KMS-11 (cell line): ENCODE measurements at regions not wholly inside any gene's neighbourhood (a gene's known extent, or its start where the extent isn't known, plus 50 kb on each side); places are given as distances from the start of the nearest gene placed in this dataset.

Experiments
- H2AFZ ChIP-seq: fragments of 200-600 bp; sonication (generic); 2 replicates; pipeline ENCODE4 v1.6.1; 2016; ENCODE audit warnings: antibody characterized with exemption, mixed run types, low read depth
- H3K27ac ChIP-seq: fragments of 200-600 bp; sonication (generic); 2 replicates; pipeline ENCODE4 v1.6.1; 2016; ENCODE audit warnings: mild to moderate bottlenecking, mixed run types
- H3K27me3 ChIP-seq: fragments of 200-600 bp; sonication (generic); 2 replicates; pipeline ENCODE4 v1.6.1; 2017; ENCODE audit warnings: mild to moderate bottlenecking, low read depth, mixed run types, moderate library complexity; ENCODE audit not compliant: insufficient read depth
- H3K36me3 ChIP-seq: fragments of 200-600 bp; sonication (generic); 2 replicates; pipeline ENCODE4 v1.6.1; 2017; ENCODE audit warnings: mild to moderate bottlenecking, mixed run types; ENCODE audit not compliant: insufficient read depth
- H3K4me1 ChIP-seq: fragments of 200-600 bp; sonication (generic); 2 replicates; pipeline ENCODE4 v1.6.1; 2016; ENCODE audit warnings: mild to moderate bottlenecking, low read depth, mixed run types; ENCODE audit not compliant: poor library complexity, severe bottlenecking
- H3K4me2 ChIP-seq: fragments of 200-600 bp; sonication (generic); 2 replicates; pipeline ENCODE4 v1.7.0; 2016; ENCODE audit warnings: mild to moderate bottlenecking, mixed run types
- H3K4me3 ChIP-seq: fragments of 200-600 bp; sonication (generic); IDR thresholded peaks from 2 replicates; pipeline ENCODE4 v1.6.1; 2017; ENCODE audit warnings: low read depth, low read length, mixed read lengths; ENCODE audit not compliant: insufficient read depth
- H3K79me2 ChIP-seq: fragments of 200-600 bp; sonication (generic); 2 replicates; pipeline ENCODE4 v1.6.1; 2016; ENCODE audit warnings: low read depth, mixed run types; ENCODE audit not compliant: insufficient read depth
- H3K9ac ChIP-seq: fragments of 200-600 bp; sonication (generic); 2 replicates; pipeline ENCODE4 v1.6.1; 2016; ENCODE audit warnings: mild to moderate bottlenecking, mixed run types
- H4K20me1 ChIP-seq: fragments of 200-600 bp; sonication (generic); 2 replicates; pipeline ENCODE4 v1.6.1; 2016; ENCODE audit warnings: mild to moderate bottlenecking, mixed run types; ENCODE audit not compliant: insufficient read depth
- TF ChIP-seq, protein P1 (sequence below): fragments of 200-600 bp; sonication (generic); conservative IDR thresholded peaks from 2 replicates; pipeline ENCODE4 v1.6.1; 2017; ENCODE audit warnings: low read depth, mild to moderate bottlenecking, antibody characterized with exemption, low read length, moderate library complexity, mixed read lengths

DNA sequence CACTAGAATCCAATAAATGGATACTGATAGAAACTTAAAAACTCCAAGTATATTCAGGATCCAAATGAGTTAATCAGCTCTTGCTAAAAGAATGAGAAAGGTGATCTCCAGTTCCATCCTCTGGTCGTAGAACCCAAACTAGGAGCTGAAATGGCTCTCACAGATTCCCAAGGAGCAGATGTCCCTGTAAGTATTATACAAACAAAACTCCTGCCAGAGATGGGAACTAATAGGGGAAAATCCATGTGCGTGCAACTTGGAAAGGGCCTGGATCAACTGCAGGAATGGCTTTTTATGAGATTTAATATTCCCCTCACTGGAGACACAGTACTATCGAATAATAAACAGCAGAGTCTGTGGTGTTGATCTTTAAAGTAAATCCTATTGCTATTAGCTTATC is 309.2 kb upstream of the TBX3 start:
- H4K20me1 ChIP-seq: no peaks in the 10 kb centered on the region
- no peak overlapping the region for H3K4me3 ChIP-seq
- H3K4me2 ChIP-seq: no peak overlapping the region
- TF ChIP-seq, protein P1, sequence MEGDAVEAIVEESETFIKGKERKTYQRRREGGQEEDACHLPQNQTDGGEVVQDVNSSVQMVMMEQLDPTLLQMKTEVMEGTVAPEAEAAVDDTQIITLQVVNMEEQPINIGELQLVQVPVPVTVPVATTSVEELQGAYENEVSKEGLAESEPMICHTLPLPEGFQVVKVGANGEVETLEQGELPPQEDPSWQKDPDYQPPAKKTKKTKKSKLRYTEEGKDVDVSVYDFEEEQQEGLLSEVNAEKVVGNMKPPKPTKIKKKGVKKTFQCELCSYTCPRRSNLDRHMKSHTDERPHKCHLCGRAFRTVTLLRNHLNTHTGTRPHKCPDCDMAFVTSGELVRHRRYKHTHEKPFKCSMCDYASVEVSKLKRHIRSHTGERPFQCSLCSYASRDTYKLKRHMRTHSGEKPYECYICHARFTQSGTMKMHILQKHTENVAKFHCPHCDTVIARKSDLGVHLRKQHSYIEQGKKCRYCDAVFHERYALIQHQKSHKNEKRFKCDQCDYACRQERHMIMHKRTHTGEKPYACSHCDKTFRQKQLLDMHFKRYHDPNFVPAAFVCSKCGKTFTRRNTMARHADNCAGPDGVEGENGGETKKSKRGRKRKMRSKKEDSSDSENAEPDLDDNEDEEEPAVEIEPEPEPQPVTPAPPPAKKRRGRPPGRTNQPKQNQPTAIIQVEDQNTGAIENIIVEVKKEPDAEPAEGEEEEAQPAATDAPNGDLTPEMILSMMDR: no peak
- H3K27ac ChIP-seq: no peak overlapping the region
- no peaks in the 10 kb centered on the region for H3K79me2 ChIP-seq
- H3K4me1 ChIP-seq: no peaks in the 10 kb centered on the region
- no peak overlapping the region for H2AFZ ChIP-seq
- H3K9ac ChIP-seq: no peak overlapping the region
- no peaks in the 10 kb centered on the region for H3K36me3 ChIP-seq
- H3K27me3 ChIP-seq: no peaks in the 10 kb centered on the region

DNA sequence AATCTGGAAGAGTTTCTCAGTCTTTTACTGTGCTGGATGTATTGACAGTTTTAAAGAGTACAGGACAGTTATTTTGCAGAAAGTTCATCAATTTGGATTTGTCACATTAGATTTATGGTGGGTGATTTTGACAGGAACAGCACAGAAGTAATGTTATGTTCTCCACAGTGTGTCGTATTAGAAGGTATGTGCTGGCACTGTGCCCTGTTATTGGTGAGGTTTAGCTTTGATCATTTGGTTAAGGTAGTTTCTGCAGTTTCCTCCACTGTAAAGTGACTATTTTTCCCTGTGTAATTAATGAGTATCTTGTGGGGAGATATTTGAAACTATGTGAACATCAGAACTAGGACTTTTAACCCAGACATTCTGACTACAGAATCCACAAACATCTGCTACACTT is 308.5 kb upstream of the TBX3 start:
- Histone ChIP-seq H3K27me3 (no peaks in the 10 kb centered on the region), H3K79me2 (no peaks in the 10 kb centered on the region), H3K4me1 (no peaks in the 10 kb centered on the region), H2AFZ (no peak overlapping the region), H3K4me2 (no peak overlapping the region), H3K9ac (no peak overlapping the region), H3K27ac (no peak overlapping the region), H3K36me3 (no peaks in the 10 kb centered on the region), H3K4me3 (no peak overlapping the region), H4K20me1 (no peaks in the 10 kb centered on the region)
- TF ChIP-seq, protein P1: no peak

DNA sequence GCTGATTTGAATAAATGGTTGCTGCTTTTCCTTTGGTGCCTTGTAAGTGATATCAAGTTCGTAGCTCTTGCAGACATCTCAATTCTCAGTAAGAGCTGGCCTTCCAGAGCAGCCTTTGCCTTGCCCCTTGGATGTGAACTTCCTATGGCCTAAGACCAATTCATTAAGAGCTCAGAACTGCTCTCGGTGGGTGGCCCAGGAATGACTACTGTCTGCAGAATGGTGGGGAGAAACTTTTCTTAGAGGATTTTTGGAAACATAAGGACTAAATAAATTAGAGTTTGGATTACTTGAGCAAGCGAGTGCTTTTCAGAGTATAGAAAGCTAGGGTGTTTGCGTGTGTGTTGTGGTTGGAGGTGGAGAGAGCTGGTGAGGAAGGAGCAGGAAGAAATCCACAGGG is 306.4 kb upstream of the TBX3 start:
- no peaks in the 10 kb centered on the region for H4K20me1 ChIP-seq
- TF ChIP-seq, protein P1: no peak
- no peaks in the 10 kb centered on the region for H3K27me3 ChIP-seq
- H3K36me3 ChIP-seq: no peaks in the 10 kb centered on the region
- no peak overlapping the region for H3K9ac ChIP-seq
- no peaks in the 10 kb centered on the region for H3K79me2 ChIP-seq
- no peak overlapping the region for H3K4me2 ChIP-seq
- no peak overlapping the region for H3K4me3 ChIP-seq
- H3K27ac ChIP-seq: no peak overlapping the region
- H3K4me1 ChIP-seq: no peaks in the 10 kb centered on the region
- no peak overlapping the region for H2AFZ ChIP-seq

DNA sequence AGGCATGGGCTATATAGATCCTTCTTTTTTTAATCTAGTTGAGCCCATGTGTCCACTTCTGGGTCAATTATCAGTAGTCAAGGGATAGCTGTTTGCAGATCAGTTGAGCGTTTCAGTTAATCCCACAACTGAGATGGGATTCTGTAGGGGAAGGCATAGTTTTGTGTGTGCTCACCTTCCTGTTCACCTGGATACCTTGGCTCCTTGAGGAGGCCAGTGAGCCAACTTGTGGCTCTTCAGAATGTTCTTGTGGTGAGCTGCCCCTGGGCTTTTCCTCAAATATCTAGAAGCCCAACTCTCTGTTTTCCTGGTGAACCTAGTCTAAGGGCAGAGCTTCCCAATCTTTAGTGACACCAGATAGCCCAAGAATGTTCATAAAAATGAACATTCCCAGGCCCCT is 302.9 kb upstream of the TBX3 start:
- Histone ChIP-seq H2AFZ (no peak overlapping the region), H3K36me3 (no peaks in the 10 kb centered on the region), H3K4me1 (no peaks in the 10 kb centered on the region), H3K27ac (no peak overlapping the region), H3K4me2 (no peak overlapping the region), H3K79me2 (no peaks in the 10 kb centered on the region), H4K20me1 (no peaks in the 10 kb centered on the region), H3K9ac (no peak overlapping the region), H3K4me3 (no peak overlapping the region), H3K27me3 (no peaks in the 10 kb centered on the region)
- TF ChIP-seq, protein P1: no peak
